K562 (cell line): ENCODE measurements at regions not wholly inside any gene's neighbourhood (a gene's known extent, or its start where the extent isn't known, plus 50 kb on each side); places are given as distances from the start of the nearest gene placed in this dataset.

ENCODE experiments used
- ATAC-seq: fragments of 200-7000 bp; cut with Tn5 transposase; 3 replicates; pipeline ENCODE4 v1.9.1; 2020; ENCODE audit warnings: moderate library complexity
- BruUV-seq: library from RNA; stranded (reverse); fragments of 400-500 nt; replicated peaks from 2 replicates; lab custom pipeline; 2021; lab: Mats Ljungman, UMichigan
- CTCF ChIA-PET: fragments of 300-600 bp; formaldehyde crosslinking; extraction: SDS; loops from one replicate; lab custom pipeline; 2021; ENCODE audit warnings: low intra/inter-chr PET ratio; lab: Yijun Ruan, JAX
- POLR2A ChIA-PET: fragments of 300-600, 350-650 bp; sonication (Branson Sonifier 250); formaldehyde crosslinking; extraction: SDS; loops from one replicate; lab custom pipeline; 2021; ENCODE audit warnings: antibody characterized with exemption, inconsistent platforms; lab: Yijun Ruan, JAX
- DNase-seq, 4 experiments: peaks; one replicate each; pipeline versions ENCODE4 v3.0.0 to v3.0.0-alpha.2; 2011 to 2018; ENCODE audit warnings: low spot score in 3 of 4, mixed read lengths in 3 of 4; ENCODE audit errors: extremely low read depth in 1 of 4
- FAIRE-seq: peaks from 2 replicates; lab custom pipeline; 2011; peaks lifted over from hg19 to GRCh38; lab: Jason Lieb, UNC
- H2AFZ ChIP-seq: 2 replicates; pipeline ENCODE4 v1.6.0; 2011; ENCODE audit warnings: low read depth, low read length, control low read depth, inconsistent platforms
- H3K27ac ChIP-seq: fragments of 200-600 bp; 3 replicates; pipeline ENCODE4 v1.8.0; 2011; ENCODE audit warnings: low read depth, mild to moderate bottlenecking, control low read depth, inconsistent platforms, low read length, moderate library complexity, mixed read lengths; ENCODE audit errors: extremely low read depth
- H3K27me3 ChIP-seq, 2 experiments: fragments of 300-600 bp in 1 of 2; 2 replicates in 1 of 2; 3 replicates in 1 of 2; pipeline versions ENCODE4 v1.6.0 to v1.8.0; 2011; ENCODE audit warnings: inconsistent platforms in 2 of 2, low read length in 2 of 2, mild to moderate bottlenecking in 1 of 2, mixed read lengths in 1 of 2, moderate library complexity in 1 of 2; ENCODE audit not compliant: control insufficient read depth in 2 of 2, insufficient read depth in 2 of 2
- H3K36me3 ChIP-seq: fragments of 300-600 bp; 3 replicates; pipeline ENCODE4 v1.8.0; 2011; ENCODE audit warnings: mild to moderate bottlenecking, low read length, inconsistent platforms; ENCODE audit not compliant: control insufficient read depth, insufficient read depth
- H3K4me1 ChIP-seq, 2 experiments: fragments of 200-600 bp in 1 of 2; replicated peaks in 1 of 2; 2 replicates in 1 of 2; 3 replicates in 1 of 2; pipeline versions ENCODE4 v1.5.1 to v1.8.0; 2011; ENCODE audit warnings: inconsistent platforms in 2 of 2, low read length in 2 of 2, mild to moderate bottlenecking in 1 of 2, mixed read lengths in 1 of 2, moderate library complexity in 1 of 2; ENCODE audit not compliant: control insufficient read depth in 2 of 2, insufficient read depth in 2 of 2
- H3K4me2 ChIP-seq: 2 replicates; pipeline ENCODE4 v1.6.1; 2011; ENCODE audit warnings: low read length, control low read depth, inconsistent platforms, mixed read lengths; ENCODE audit not compliant: insufficient read depth
- H3K4me3 ChIP-seq: fragments of 200-600 bp; sonication (generic), shearing (Covaris generic); 2 replicates; pipeline ENCODE4 v1.5.1; 2016; ENCODE audit warnings: control low read depth, inconsistent platforms
- H3K79me2 ChIP-seq: fragments of 200-600 bp; 3 replicates; pipeline ENCODE4 v1.8.0; 2011; ENCODE audit warnings: low read length, inconsistent platforms; ENCODE audit not compliant: control insufficient read depth, insufficient read depth
- H3K9ac ChIP-seq, 2 experiments: 2 replicates each; pipeline versions ENCODE4 v1.6.0 to v1.6.1; 2011; ENCODE audit warnings: low read depth in 2 of 2, low read length in 2 of 2, control low read depth in 1 of 2, inconsistent platforms in 1 of 2, mild to moderate bottlenecking in 1 of 2, mixed read lengths in 1 of 2; ENCODE audit not compliant: insufficient read depth in 1 of 2
- H3K9me1 ChIP-seq: one replicate; pipeline ENCODE4 v1.6.0; 2011; ENCODE audit warnings: inconsistent platforms, mild to moderate bottlenecking, low read length, moderate library complexity; ENCODE audit not compliant: control insufficient read depth, insufficient read depth
- H3K9me3 ChIP-seq: replicated peaks from 2 replicates; pipeline ENCODE4 v1.5.1; 2011; ENCODE audit warnings: low read depth, low read length, inconsistent platforms; ENCODE audit not compliant: control insufficient read depth, insufficient read depth
- H4K20me1 ChIP-seq: replicated peaks from 2 replicates; pipeline ENCODE4 v1.6.1; 2011; ENCODE audit warnings: low read length, inconsistent platforms, mixed read lengths; ENCODE audit not compliant: control insufficient read depth, insufficient read depth
- CBFB ChIP-seq: sonication (generic); formaldehyde crosslinking; IDR thresholded peaks from 2 replicates; pipeline ENCODE4 v1.4.0; 2020; ENCODE audit warnings: mild to moderate bottlenecking, missing genetic modification reagents
- CGGBP1 ChIP-seq: fragments of 250-450 bp; sonication (Bioruptor Pico); IDR thresholded peaks from 2 replicates; pipeline ENCODE4 v1.9.0; 2021; ENCODE audit warnings: mild to moderate bottlenecking
- FOXK2 ChIP-seq, 2 experiments: fragments of 450-650 bp; IDR thresholded peaks in 1 of 2; conservative IDR thresholded peaks in 1 of 2; 2 replicates each; pipeline ENCODE4 v1.6.1; 2016; ENCODE audit warnings: low read depth in 2 of 2, mild to moderate bottlenecking in 1 of 2
- HBP1 ChIP-seq: fragments of 450-650 bp; formaldehyde crosslinking; IDR thresholded peaks from 2 replicates; pipeline ENCODE4 v1.4.0; 2022; ENCODE audit warnings: missing genetic modification characterization
- HDAC8 ChIP-seq: fragments of 450-650 bp; IDR thresholded peaks from 2 replicates; pipeline ENCODE4 v1.6.1; 2016; ENCODE audit warnings: mild to moderate bottlenecking, missing genetic modification characterization, moderate library complexity, missing compliant biosample characterization
- MCM3 ChIP-seq: fragments of 450-650 bp; IDR thresholded peaks from 2 replicates; pipeline ENCODE4 v1.6.1; 2016
- PURB ChIP-seq: sonication (generic); formaldehyde crosslinking; IDR thresholded peaks from 2 replicates; pipeline ENCODE4 v1.9.0; 2021; ENCODE audit warnings: low read depth, mild to moderate bottlenecking, missing genetic modification reagents
- RFX5 ChIP-seq: IDR thresholded peaks from 2 replicates; pipeline ENCODE4 v1.6.1; 2011; ENCODE audit warnings: low read depth, mild to moderate bottlenecking, improper control_type of control experiment, low read length
- RFX7 ChIP-seq: fragments of 250-450 bp; sonication (Bioruptor Pico); IDR thresholded peaks from 2 replicates; pipeline ENCODE4 v1.5.1; 2021; ENCODE audit warnings: mild to moderate bottlenecking
- SMAD4 ChIP-seq: fragments of 250-450 bp; sonication (Bioruptor Pico); conservative IDR thresholded peaks from 2 replicates; pipeline ENCODE4 v1.8.0; 2021; ENCODE audit warnings: inconsistent platforms, mild to moderate bottlenecking, moderate library complexity
- TCF15 ChIP-seq: fragments of 250-450 bp; sonication (Bioruptor Pico); IDR thresholded peaks from 2 replicates; pipeline ENCODE4 v1.8.0; 2022; ENCODE audit warnings: moderate library complexity, mild to moderate bottlenecking, inconsistent platforms
- VEZF1 ChIP-seq: fragments of 200-800 bp; sonication (Bioruptor generic); IDR thresholded peaks from 2 replicates; pipeline ENCODE4 v1.6.1; 2017; ENCODE audit warnings: missing genetic modification characterization, missing compliant biosample characterization
- YBX1 ChIP-seq: fragments of 450-650 bp; IDR thresholded peaks from 2 replicates; pipeline ENCODE4 v1.7.1; 2016; ENCODE audit warnings: mild to moderate bottlenecking
- ZNF41 ChIP-seq: fragments of 250-450 bp; sonication (Bioruptor Pico); conservative IDR thresholded peaks from 2 replicates; pipeline ENCODE4 v1.4.0; 2020; ENCODE audit warnings: mild to moderate bottlenecking
- WGBS: fragments of 100-300 bp; shearing (Covaris generic); methylation state at CpG from one replicate; pipeline ENCODE4 v1.1.6; 2016; ENCODE audit warnings: low coverage, mixed read lengths; ENCODE audit not compliant: insufficient coverage; ENCODE audit errors: missing lambda C conversion rate; 5-methylcytosine and 5-hydroxymethylcytosine counted together
- in situ Hi-C: fragments of 300-500 bp; cut with MboI; formaldehyde crosslinking; loops from 4 replicates; pipeline ENCODE4 v1.15.0; 2018; ENCODE audit warnings: inconsistent platforms, mixed read lengths
- intact Hi-C: fragments of 100-400 bp; cut with micrococcal nuclease; formaldehyde crosslinking; loops from 2 replicates; pipeline ENCODE4 v1.14.2; 2022

- Histone ChIP-seq H3K4me2 (no peak overlapping the region), H2AFZ (no peak overlapping the region), H3K79me2 (no peaks in the 10 kb centered on the region), H4K20me1 (no peaks in the 10 kb centered on the region), H3K9me3 (no peaks in the 10 kb centered on the region), H3K4me1 (peaks cover 40 to 70% of the 10 kb centered on the region in 2 experiments), H3K36me3 (no peaks in the 10 kb centered on the region), H3K9me1 (peaks cover 15% of the 10 kb centered on the region), H3K27me3 (0 out of 5 replicates have a peak, but pooled peaks cover 0 to 4% of the 10 kb centered on the region in 2 experiments), H3K4me3 (no peak overlapping the region), H3K27ac (no peak overlapping the region), H3K9ac (peak overlapping the region in 1 of 2 experiments; percentile 65; a peak in 3 of 4 replicates)
- no peak for DNase-seq
- WGBS = 47% methylated on average over 8 of the region's 8 CpGs
- CTCF ChIA-PET = no interaction called here
- in situ Hi-C loops = no loop called here
- BruUV-seq = no TSS peak
- no peak for ATAC-seq
- TF ChIP-seq RFX5 (no peak), ZNF41 (CRISPR knock-in tag) (no peak), HDAC8 (tag) (no peak), MCM3 (no peak), CBFB (CRISPR knock-in tag) (no peak), HBP1 (CRISPR knock-in tag) (no peak), PURB (no peak), FOXK2 (conservative IDR thresholded peaks at IDR 0.05 in 1 of 2, IDR thresholded peaks at IDR 0.05 in 1 of 2; ENCODE audit: low read depth in 2 of 2) (no peak), SMAD4 (no peak), TCF15 (CRISPR knock-in tag) (no peak), VEZF1 (CRISPR knock-in tag) (no peak), YBX1 (no peak), RFX7 (CRISPR knock-in tag) (no peak), CGGBP1 (no peak)
- intact Hi-C loops = loop anchor here (2.0 kb wide), 1 partner anchor 131 kb away; no protein-coding TSS in a partner anchor
- POLR2A ChIA-PET = no interaction called here
- FAIRE-seq = no peak
Observed at GRCh38 chr11:69951821-69952220, 126.3 kb upstream of the ANO1 start.
